ENCODE measurements at regions not wholly inside any gene's neighbourhood (a gene's known extent, or its start where the extent isn't known, plus 50 kb on each side); places are given as distances from the start of the nearest gene placed in this dataset.
A peak's percentile ranks its signal among the peaks of the same experiment; 100 is the strongest.

GRCh38 chr2:129103936-129104878, 785.5 kb upstream of the HS6ST1 start:
- no peak for DNase-seq

DNA sequence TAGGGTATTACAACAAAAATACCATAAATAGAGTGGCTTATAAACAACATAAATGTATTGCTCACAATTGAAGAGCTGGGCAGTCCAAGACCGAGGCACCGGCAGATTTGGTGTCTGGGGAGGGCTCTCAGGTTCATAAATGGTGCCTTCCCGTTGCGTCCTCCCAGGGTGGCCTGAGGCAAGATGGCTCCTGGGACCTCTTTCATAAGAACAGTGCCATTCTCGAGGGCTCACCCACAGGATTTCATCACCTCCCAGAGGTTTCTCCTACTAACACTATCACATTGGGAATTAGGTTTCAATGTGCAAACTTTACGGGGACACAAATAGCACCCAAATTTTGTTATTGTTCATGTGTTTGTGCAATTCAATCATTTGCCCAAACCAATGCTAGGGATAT, 793.5 kb upstream of the HS6ST1 start:
- DNase-seq, result no peak

GRCh38 chr2:129113776-129114175, 795.1 kb upstream of the HS6ST1 start:
- no peak for DNase-seq

GRCh38 chr2:129117434-129117833, 798.8 kb upstream of the HS6ST1 start:
- DNase-seq, result no peak

DNA sequence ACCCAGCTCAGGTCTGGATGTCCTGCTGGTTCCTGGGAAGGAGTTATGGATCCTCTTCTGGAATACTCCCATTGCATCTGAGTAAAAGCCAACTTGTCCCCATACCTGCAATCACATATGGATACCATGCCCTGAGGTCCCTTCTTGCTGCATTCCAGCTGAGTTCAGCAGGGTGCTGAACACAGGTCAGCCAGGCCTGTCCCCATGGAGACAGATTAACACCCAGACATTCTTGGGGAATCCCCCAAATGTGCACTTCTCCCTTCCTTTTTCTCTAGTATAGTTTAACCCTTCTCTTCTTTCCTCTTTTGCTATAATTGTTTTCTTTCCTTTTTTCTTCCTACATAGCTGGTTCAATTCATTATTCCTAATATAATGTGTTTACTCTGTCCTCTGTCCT, 799.6 kb upstream of the HS6ST1 start:
- DNase-seq, result peak in 1 of 4 experiments; percentile 2

- no peak for DNase-seq
Observed at GRCh38 chr2:129129087-129129486, 810.4 kb upstream of the HS6ST1 start.

DNA sequence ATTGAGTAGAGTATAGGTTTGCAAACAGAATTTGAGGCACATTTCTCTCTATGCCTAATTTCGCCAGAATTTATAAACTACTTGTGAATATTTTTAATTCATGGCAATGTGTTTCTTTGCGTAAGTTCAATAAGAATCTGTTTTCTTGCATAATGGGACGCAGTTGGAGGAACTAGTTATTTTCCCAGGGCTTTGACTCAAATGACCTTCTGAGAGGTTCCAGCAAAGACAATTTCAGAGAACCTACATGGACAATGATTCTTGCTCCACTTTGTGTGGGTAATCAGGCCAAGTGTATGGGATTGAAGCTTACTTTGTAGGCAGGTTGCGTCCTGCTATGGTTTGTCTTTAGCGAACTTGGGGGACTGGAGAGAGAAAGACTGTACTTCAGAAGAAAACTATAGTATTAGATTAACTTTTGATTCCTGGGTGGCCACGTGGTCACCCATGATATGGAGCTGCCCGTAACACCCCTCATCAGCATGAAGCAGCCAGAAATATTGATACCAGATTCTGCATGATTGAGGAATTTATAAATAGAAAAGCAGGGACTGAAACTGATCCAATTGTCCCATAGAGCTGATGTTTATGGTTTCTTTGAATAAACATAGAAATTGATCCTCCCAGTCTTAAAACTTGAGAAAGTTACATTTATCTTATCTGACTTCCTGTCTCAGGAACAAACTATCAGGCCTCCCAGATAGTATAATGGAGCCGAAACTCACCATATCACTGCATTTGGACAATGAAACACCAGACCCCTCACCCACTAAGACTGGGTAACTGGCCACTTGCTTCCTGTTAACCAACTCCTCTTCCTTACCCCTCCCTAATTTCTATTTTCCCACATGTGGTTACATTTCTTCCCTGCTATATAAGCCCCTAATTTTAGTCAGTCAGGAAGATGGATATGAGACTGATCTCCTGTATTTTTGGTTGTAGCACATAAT, 815.3 kb upstream of the HS6ST1 start:
- no peak for DNase-seq

DNA sequence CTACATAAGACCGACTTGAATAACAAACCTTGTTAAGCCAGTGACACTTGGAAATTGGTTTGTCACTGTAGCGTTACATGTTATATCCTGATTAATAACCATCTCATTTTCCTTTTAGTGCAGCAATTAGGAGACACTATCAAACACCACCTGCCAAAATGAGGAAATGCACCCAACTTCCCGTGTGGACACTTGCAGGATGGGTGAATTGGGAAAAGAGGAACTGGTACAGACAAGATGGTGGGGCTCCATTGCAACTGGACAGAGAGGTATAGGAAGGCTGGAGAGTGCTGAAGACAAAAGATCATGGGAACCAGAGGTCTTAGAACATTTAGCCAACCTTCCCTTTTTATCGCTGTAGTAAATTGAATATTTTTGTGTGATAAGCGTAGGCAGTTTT, 816.3 kb upstream of the HS6ST1 start:
- no peak for DNase-seq

- no peak for DNase-seq
Observed at GRCh38 chr2:129139380-129139779, 820.7 kb upstream of the HS6ST1 start.

DNA sequence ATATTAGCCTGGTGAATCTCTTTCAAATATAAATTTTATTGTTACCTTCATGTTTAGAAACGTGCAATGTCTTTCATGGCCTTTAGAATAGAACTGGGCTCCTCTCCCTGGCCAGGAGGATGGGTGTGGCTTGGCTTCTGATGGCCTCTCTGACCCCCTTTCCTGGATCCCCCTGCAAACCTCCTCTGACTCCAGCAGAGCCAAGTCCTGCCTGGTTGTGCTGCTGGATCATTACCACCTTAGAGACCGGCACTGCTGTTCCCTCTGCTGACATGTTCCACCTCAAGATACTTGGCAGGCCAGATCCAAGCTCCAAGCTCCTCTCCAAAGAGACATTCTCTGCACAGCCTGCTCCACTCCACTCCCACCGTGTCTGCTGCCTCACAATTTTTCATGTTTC, 823.8 kb upstream of the HS6ST1 start:
- no peak for DNase-seq

- DNase-seq, result no peak
Observed at GRCh38 chr2:129144082-129144791, 825.6 kb upstream of the HS6ST1 start.

DNA sequence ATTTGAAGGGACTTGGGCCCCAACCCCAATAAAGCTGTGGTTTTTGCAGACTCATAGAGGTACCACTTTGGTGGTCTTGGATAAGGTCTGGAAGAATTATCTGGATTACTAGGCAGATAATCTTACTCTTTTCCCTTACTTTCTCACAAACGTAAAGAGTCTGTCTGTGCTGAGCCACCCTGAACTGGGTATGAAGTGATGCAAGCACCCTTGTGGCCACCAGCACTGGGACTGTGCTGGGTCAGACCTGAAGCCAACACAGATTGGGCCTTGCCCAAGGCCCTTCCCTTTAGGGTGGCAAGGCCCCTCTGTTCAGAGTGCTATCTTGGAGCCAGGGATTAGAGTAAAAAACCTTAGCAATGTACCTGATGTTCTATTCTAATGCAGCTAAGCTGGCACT, 827.0 kb upstream of the RAB6C start:
- no peak for DNase-seq

DNA sequence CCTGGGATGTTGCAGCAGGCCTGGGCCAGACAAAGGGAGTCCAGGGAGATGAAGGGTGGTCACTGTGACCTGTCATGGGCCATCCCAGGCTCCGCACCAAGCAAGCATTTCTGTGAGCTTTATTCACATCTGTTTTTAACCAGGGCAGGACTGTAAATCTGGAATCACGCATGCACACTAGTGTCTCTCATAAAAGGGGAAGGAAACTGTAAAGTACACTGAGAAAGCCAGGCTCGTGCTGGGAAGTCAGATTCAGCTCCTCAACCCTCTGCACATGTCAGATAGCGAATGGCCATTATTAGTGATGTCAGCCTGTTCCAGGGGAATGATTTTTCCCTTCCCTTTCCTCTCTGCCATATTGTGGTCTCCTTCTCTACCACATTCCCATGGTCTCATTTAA, 818.6 kb upstream of the RAB6C start:
- DNase-seq, result peak in 3 of 4 experiments; percentile 5 to 16 (median 6)

- DNase-seq, result no peak
Observed at GRCh38 chr2:129164220-129164949, 815.1 kb upstream of the RAB6C start.

GRCh38 chr2:129165006-129165405, 814.5 kb upstream of the RAB6C start:
- no peak for DNase-seq

DNA sequence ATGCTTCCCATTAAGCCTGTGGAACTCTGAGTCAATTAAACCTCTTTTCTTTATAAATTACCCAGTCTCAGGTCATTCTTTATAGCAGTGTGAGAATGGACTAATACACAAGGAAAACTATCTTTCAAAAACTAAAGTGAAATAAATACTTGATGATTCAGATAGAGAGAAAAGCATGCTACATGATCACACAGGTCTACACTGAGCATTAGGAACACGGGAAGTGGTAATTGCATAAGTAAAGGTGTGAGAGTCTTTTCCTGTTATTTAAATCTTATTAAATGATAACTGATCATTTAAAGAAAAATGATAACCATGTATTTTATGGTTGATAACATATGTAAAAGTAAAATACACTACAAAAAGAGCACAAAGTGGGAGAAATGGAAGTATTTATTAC, 812.0 kb upstream of the RAB6C start:
- no peak for DNase-seq

- no peak for DNase-seq
Observed at GRCh38 chr2:129170570-129170969, 808.9 kb upstream of the RAB6C start.

DNA sequence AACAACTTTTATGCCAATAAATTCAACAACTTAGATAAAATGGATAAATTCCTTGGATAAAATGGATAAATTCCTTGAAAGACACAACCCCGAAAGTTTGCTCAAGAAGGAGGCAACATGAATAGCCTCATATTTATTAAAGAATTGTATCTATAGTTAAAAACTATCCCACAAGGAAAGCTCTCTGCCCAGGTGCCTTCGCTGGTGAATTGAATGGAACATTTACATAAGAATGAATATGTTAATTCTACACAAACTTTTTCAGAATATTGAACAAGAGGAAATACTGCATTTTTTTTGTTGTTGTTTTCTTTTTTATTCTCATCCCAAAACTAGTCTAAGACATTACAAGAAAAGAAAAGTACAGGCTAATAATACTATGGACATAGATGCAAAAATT, 805.3 kb upstream of the RAB6C start:
- no peak for DNase-seq

GRCh38 chr2:129175051-129175450, 804.4 kb upstream of the RAB6C start:
- no peak for DNase-seq

- DNase-seq, result no peak
Observed at GRCh38 chr2:129176375-129176774, 803.1 kb upstream of the RAB6C start.

- DNase-seq, result no peak
Observed at GRCh38 chr2:129178356-129178755, 801.1 kb upstream of the RAB6C start.

DNA sequence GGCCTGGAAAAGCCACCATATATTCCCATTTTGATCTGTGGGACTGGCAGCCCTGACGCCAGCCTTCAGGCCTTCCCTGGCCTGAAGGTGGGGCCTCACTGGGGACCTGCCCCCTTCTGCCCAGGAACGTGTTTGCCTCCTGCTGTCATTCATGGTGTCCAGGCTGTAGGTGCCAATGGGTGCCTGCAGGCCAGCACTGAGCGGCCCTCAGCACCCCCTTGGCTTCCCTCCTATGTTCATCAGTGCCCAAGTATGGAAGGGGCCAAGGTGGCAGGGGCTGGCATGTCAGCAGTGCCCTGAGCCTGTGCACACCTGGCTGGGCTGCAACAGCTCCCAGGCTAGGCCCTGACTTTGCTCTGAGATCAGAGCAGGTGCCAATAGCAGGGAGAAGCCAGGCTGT, 800.3 kb upstream of the RAB6C start:
- no peak for DNase-seq
